Calu3 (cell line): ENCODE measurements at regions not wholly inside any gene's neighbourhood (a gene's known extent, or its start where the extent isn't known, plus 50 kb on each side); places are given as distances from the start of the nearest gene placed in this dataset.

Source experiments
- BruUV-seq: library from RNA; stranded (reverse); fragments of 400-500 nt; replicated peaks from 2 replicates; lab custom pipeline; 2021; lab: Mats Ljungman, UMichigan
- CTCF ChIA-PET: fragments of 300-600 bp; sonication (Branson Sonifier 250); formaldehyde crosslinking; loops from one replicate; lab custom pipeline; 2022; ENCODE audit warnings: antibody characterized with exemption; lab: Charles Lee
- DNase-seq: peaks from one replicate; pipeline ENCODE4 v3.0.0; 2022
- H3K27ac Mint-ChIP-seq: one replicate; pipeline ENCODE4 v1.8.0; 2022; ENCODE audit warnings: mixed read lengths; ENCODE audit not compliant: unreplicated experiment
- H3K27me3 Mint-ChIP-seq: one replicate; pipeline ENCODE4 v1.8.0; 2022; ENCODE audit warnings: mixed read lengths; ENCODE audit not compliant: unreplicated experiment
- H3K36me3 Mint-ChIP-seq: one replicate; pipeline ENCODE4 v1.8.0; 2022; ENCODE audit warnings: mild to moderate bottlenecking, moderate library complexity, mixed read lengths; ENCODE audit not compliant: insufficient read depth, unreplicated experiment
- H3K4me1 Mint-ChIP-seq: one replicate; pipeline ENCODE4 v1.8.0; 2022; ENCODE audit warnings: mild to moderate bottlenecking, low read depth, mixed read lengths; ENCODE audit not compliant: unreplicated experiment
- H3K4me3 Mint-ChIP-seq: one replicate; pipeline ENCODE4 v1.8.0; 2022; ENCODE audit warnings: mild to moderate bottlenecking, low read depth, moderate library complexity, mixed read lengths; ENCODE audit not compliant: unreplicated experiment
- H3K9me3 Mint-ChIP-seq: one replicate; pipeline ENCODE4 v1.8.0; 2022; ENCODE audit warnings: low read depth, mixed read lengths; ENCODE audit not compliant: unreplicated experiment
- intact Hi-C: fragments of 100-400 bp; cut with micrococcal nuclease; formaldehyde crosslinking; loops from one replicate; pipeline ENCODE4 v1.10.0; 2022; ENCODE audit not compliant: unreplicated experiment
- TF ChIP-seq, protein P1 (sequence below): fragments of 200-600 bp; IDR thresholded peaks from one replicate; pipeline ENCODE4 v1.8.0; 2022; ENCODE audit warnings: antibody characterized with exemption; ENCODE audit not compliant: unreplicated experiment

DNA sequence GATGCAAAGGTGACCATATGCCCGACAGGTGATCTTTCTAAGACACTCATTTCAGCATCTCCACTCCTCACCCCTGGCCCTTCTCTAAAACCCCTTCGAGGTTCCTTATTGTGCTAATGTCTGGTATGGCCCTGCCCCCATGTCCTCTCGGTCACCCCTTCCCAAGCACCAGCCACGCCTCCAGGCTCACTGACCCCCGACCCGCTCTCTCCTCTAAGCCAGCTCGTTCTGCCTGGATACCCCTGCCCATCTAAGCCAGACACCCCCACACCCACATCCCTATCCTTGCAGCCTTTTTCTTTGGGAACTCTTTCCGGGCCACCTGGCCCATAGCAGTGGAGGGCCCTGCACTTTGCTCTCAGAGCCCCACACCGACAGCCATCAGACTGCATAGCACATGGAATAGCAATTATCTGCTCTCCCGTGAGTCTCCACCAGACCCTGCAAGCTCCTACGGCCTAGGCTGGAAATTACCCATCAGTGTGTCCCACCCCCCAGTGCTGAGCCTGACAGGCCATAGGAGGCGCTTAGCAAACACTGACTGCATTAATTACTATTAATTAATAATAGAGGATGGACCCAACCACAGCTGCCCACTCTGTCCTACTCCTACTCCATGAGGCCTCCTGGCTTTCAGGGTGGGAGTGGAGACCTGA, 176.7 kb downstream of the TMEM132E start:
- no peaks in the 10 kb centered on the region for H3K9me3 Mint-ChIP-seq
- no peaks in the 10 kb centered on the region for H3K4me1 Mint-ChIP-seq
- TF ChIP-seq, protein P1, sequence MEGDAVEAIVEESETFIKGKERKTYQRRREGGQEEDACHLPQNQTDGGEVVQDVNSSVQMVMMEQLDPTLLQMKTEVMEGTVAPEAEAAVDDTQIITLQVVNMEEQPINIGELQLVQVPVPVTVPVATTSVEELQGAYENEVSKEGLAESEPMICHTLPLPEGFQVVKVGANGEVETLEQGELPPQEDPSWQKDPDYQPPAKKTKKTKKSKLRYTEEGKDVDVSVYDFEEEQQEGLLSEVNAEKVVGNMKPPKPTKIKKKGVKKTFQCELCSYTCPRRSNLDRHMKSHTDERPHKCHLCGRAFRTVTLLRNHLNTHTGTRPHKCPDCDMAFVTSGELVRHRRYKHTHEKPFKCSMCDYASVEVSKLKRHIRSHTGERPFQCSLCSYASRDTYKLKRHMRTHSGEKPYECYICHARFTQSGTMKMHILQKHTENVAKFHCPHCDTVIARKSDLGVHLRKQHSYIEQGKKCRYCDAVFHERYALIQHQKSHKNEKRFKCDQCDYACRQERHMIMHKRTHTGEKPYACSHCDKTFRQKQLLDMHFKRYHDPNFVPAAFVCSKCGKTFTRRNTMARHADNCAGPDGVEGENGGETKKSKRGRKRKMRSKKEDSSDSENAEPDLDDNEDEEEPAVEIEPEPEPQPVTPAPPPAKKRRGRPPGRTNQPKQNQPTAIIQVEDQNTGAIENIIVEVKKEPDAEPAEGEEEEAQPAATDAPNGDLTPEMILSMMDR, result no peak
- H3K36me3 Mint-ChIP-seq, result no peaks in the 10 kb centered on the region
- CTCF ChIA-PET, result no interaction called here
- no peak overlapping the region for H3K4me3 Mint-ChIP-seq
- BruUV-seq, result no TSS peak
- H3K27ac Mint-ChIP-seq, result no peak overlapping the region
- intact Hi-C loops, result no loop called here
- H3K27me3 Mint-ChIP-seq, result peaks cover 20% of the 10 kb centered on the region
- DNase-seq, result no peak

GRCh38 chr17:34755371-34755770, 176.0 kb downstream of the TMEM132E start:
- CTCF ChIA-PET, result no interaction called here
- intact Hi-C loops, result no loop called here

GRCh38 chr17:34750004-34750403, 170.6 kb downstream of the TMEM132E start:
- no peaks in the 10 kb centered on the region for H3K9me3 Mint-ChIP-seq
- intact Hi-C loops, result no loop called here
- no peak for DNase-seq
- CTCF ChIA-PET, result no interaction called here
- H3K27me3 Mint-ChIP-seq, result peaks cover 20% of the 10 kb centered on the region
- TF ChIP-seq, protein P1, result no peak
- BruUV-seq, result no TSS peak
- no peak overlapping the region for H3K27ac Mint-ChIP-seq
- no peaks in the 10 kb centered on the region for H3K36me3 Mint-ChIP-seq
- no peaks in the 10 kb centered on the region for H3K4me1 Mint-ChIP-seq
- H3K4me3 Mint-ChIP-seq, result no peak overlapping the region

More at GRCh38 chr17:34755371-34755770, 176.0 kb downstream of the TMEM132E start:
- H3K36me3 Mint-ChIP-seq, result no peaks in the 10 kb centered on the region
- DNase-seq, result no peak
- no peak overlapping the region for H3K4me3 Mint-ChIP-seq
- no TSS peak for BruUV-seq
- no peak overlapping the region for H3K27ac Mint-ChIP-seq
- H3K27me3 Mint-ChIP-seq, result peaks cover 20% of the 10 kb centered on the region
- no peaks in the 10 kb centered on the region for H3K4me1 Mint-ChIP-seq
- TF ChIP-seq, protein P1, result no peak
- H3K9me3 Mint-ChIP-seq, result no peaks in the 10 kb centered on the region

DNA sequence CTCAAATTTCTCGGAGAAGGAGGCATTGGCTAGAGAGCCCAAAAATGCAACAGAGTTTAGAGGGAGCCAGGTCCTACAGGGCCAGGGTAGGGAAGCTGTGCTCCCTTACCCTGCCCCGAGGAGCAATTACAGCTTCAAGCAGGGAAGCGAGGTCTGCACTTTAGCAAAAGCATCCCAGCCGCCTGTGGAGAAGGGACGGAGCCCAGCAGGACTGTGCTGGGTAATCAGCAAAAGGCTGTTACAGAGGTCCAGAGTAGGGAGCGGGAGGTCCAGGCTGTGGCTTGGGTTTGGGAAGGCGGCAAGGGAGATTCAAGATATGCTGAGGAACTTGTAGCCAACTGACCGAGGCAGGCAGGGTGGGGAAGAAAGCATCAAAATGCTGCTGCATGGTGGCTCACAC, 162.6 kb downstream of the TMEM132E start:
- H3K4me1 Mint-ChIP-seq, result no peaks in the 10 kb centered on the region
- no peak for DNase-seq
- no TSS peak for BruUV-seq
- CTCF ChIA-PET, result no interaction called here
- TF ChIP-seq, protein P1, result no peak
- no peaks in the 10 kb centered on the region for H3K36me3 Mint-ChIP-seq
- no peak overlapping the region for H3K27ac Mint-ChIP-seq
- no peaks in the 10 kb centered on the region for H3K9me3 Mint-ChIP-seq
- no peak overlapping the region for H3K4me3 Mint-ChIP-seq
- no peaks in the 10 kb centered on the region for H3K27me3 Mint-ChIP-seq
- intact Hi-C loops, result no loop called here
